PC-9 (cell line): ENCODE measurements at regions not wholly inside any gene's neighbourhood (a gene's known extent, or its start where the extent isn't known, plus 50 kb on each side); places are given as distances from the start of the nearest gene placed in this dataset.

ENCODE experiments used
- BruUV-seq: library from RNA; stranded (reverse); fragments of 400-500 nt; replicated peaks from 2 replicates; lab custom pipeline; 2021; lab: Mats Ljungman, UMichigan
- CTCF ChIA-PET: fragments of 300-600 bp; sonication (Branson Sonifier 250); formaldehyde crosslinking; loops from one replicate; lab custom pipeline; 2022; ENCODE audit warnings: antibody characterized with exemption; lab: Charles Lee
- POLR2A ChIA-PET: fragments of 300-600 bp; sonication (Branson Sonifier 250); formaldehyde crosslinking; loops from one replicate; lab custom pipeline; 2022; ENCODE audit warnings: antibody characterized with exemption; ENCODE audit not compliant: unreplicated experiment; lab: Charles Lee
- DNase-seq, 2 experiments: peaks; one replicate each; pipeline versions ENCODE4 v3.0.0 to v3.0.0-alpha.2; 2015 to 2022; ENCODE audit warnings: mixed read lengths in 1 of 2
- H2AFZ ChIP-seq: fragments of 200-600 bp; sonication (generic); 2 replicates; pipeline ENCODE4 v1.8.1; 2017; ENCODE audit warnings: antibody characterized with exemption
- H3F3A ChIP-seq: fragments of 200-600 bp; sonication (generic); 2 replicates; pipeline ENCODE4 v1.8.1; 2017; ENCODE audit warnings: antibody characterized with exemption, mild to moderate bottlenecking, low read depth; ENCODE audit not compliant: insufficient read depth
- H3K27ac ChIP-seq: fragments of 200-600 bp; sonication (generic); 2 replicates; pipeline ENCODE4 v1.6.1; 2016; ENCODE audit warnings: mixed run types
- H3K27me3 ChIP-seq: fragments of 200-600 bp; sonication (generic); 2 replicates; pipeline ENCODE4 v1.6.1; 2016; ENCODE audit warnings: low read depth, mixed run types; ENCODE audit not compliant: insufficient read depth
- H3K36me3 ChIP-seq: fragments of 200-600 bp; sonication (generic); 2 replicates; pipeline ENCODE4 v1.6.1; 2016; ENCODE audit warnings: low read depth, mixed run types
- H3K4me1 ChIP-seq: fragments of 200-600 bp; sonication (generic); replicated peaks from 2 replicates; pipeline ENCODE4 v1.6.1; 2016; ENCODE audit warnings: mixed run types; ENCODE audit not compliant: insufficient read depth
- H3K4me2 ChIP-seq: fragments of 200-600 bp; sonication (generic); 2 replicates; pipeline ENCODE4 v1.6.1; 2017; ENCODE audit warnings: mixed run types
- H3K4me3 ChIP-seq: fragments of 200-600 bp; sonication (generic); 2 replicates; pipeline ENCODE4 v1.6.1; 2016; ENCODE audit warnings: mixed run types
- H3K79me2 ChIP-seq: fragments of 200-600 bp; sonication (generic); 2 replicates; pipeline ENCODE4 v1.6.1; 2017; ENCODE audit warnings: low read depth, mixed run types
- H3K9me2 ChIP-seq: fragments of 200-600 bp; sonication (generic); 2 replicates; pipeline ENCODE4 v1.8.1; 2017; ENCODE audit warnings: mild to moderate bottlenecking; ENCODE audit not compliant: insufficient read depth
- H3K9me3 ChIP-seq: fragments of 200-600 bp; sonication (generic); 2 replicates; pipeline ENCODE4 v1.8.1; 2016; ENCODE audit warnings: low read depth; ENCODE audit not compliant: insufficient read depth
- H4K20me1 ChIP-seq: fragments of 200-600 bp; sonication (generic); 2 replicates; pipeline ENCODE4 v1.8.1; 2017; ENCODE audit not compliant: insufficient read depth
- CTCF ChIP-seq: fragments of 200-600 bp; sonication (generic); conservative IDR thresholded peaks from 2 replicates; pipeline ENCODE4 v1.6.1; 2017; ENCODE audit warnings: mixed run types, antibody characterized with exemption, mild to moderate bottlenecking, moderate library complexity
- EZH2 ChIP-seq: fragments of 200-600 bp; sonication (generic); IDR thresholded peaks from 2 replicates; pipeline ENCODE4 v1.8.0; 2017; ENCODE audit warnings: antibody characterized with exemption, low read depth
- intact Hi-C: fragments of 100-400 bp; cut with micrococcal nuclease; formaldehyde crosslinking; loops from one replicate; pipeline ENCODE4 v1.10.0; 2022; ENCODE audit not compliant: unreplicated experiment

DNA sequence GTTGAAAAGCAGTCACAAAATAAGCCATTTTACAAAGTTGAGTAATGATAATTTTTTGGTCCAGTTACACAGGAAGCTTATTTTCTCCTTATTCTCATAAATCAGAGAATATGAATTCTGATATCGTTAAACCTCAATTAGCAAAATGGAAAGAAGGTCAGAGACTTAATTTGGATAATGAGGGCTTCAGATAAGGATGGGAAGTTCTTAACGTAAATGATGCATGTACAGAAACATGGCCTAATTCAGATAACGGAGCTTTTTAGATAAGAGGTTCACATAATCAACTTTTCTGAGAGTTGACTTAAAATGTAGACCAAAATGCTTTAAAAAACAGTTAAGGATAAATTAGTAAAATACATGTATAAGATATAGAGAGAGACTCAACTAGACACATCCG lies 746.3 kb upstream of the SLC10A2 start:
- Histone ChIP-seq H3K27me3 (no peaks in the 10 kb centered on the region), H2AFZ (0 out of 2 replicates have a peak overlapping the region, but pooled peaks have one; percentile 30), H3K9me2 (no peaks in the 10 kb centered on the region), H3F3A (no peaks in the 10 kb centered on the region), H3K36me3 (no peaks in the 10 kb centered on the region), H4K20me1 (no peaks in the 10 kb centered on the region), H3K9me3 (no peaks in the 10 kb centered on the region), H3K4me1 (no peaks in the 10 kb centered on the region), H3K79me2 (no peaks in the 10 kb centered on the region), H3K4me2 (no peak overlapping the region), H3K27ac (no peak overlapping the region), H3K4me3 (no peak overlapping the region)
- ChIA-PET POLR2A (no interaction called here), CTCF (no interaction called here)
- DNase-seq = no peak
- intact Hi-C loops = no loop called here
- BruUV-seq = no TSS peak
- no peak for TF ChIP-seq CTCF

- H2AFZ ChIP-seq = peak overlapping the region; percentile 61; the same call in 1 of the 2 replicates
- H3K27ac ChIP-seq = no peak overlapping the region
- intact Hi-C loops = no loop called here
- no peaks in the 10 kb centered on the region for H3K4me1 ChIP-seq
- no peaks in the 10 kb centered on the region for H3K79me2 ChIP-seq
- no peaks in the 10 kb centered on the region for H3K27me3 ChIP-seq
- H3K36me3 ChIP-seq = no peaks in the 10 kb centered on the region
- 0 out of 2 replicates have a peak, but pooled peaks cover 4% of the 10 kb centered on the region for H3K9me2 ChIP-seq
- no peaks in the 10 kb centered on the region for H3F3A ChIP-seq
- H3K9me3 ChIP-seq = no peaks in the 10 kb centered on the region
- TF ChIP-seq EZH2 = no peak
- no peak for TF ChIP-seq CTCF
- H3K4me3 ChIP-seq = no peak overlapping the region
- no peak for DNase-seq
- CTCF ChIA-PET = no interaction called here
- H3K4me2 ChIP-seq = no peak overlapping the region
- BruUV-seq = no TSS peak
- POLR2A ChIA-PET = no interaction called here
- no peaks in the 10 kb centered on the region for H4K20me1 ChIP-seq
Observed at GRCh38 chr13:103810026-103810425, 743.8 kb upstream of the SLC10A2 start.

GRCh38 chr13:103805771-103806170 lies 739.6 kb upstream of the SLC10A2 start:
- POLR2A ChIA-PET = no interaction called here
- TF ChIP-seq EZH2 (no peak), CTCF (no peak)

More at GRCh38 chr13:103805771-103806170, 739.6 kb upstream of the SLC10A2 start:
- Histone ChIP-seq H3K4me1 (no peaks in the 10 kb centered on the region), H3K9me3 (no peaks in the 10 kb centered on the region), H3K36me3 (no peaks in the 10 kb centered on the region), H3F3A (no peaks in the 10 kb centered on the region), H3K4me2 (no peak overlapping the region), H3K4me3 (no peak overlapping the region), H3K27me3 (no peaks in the 10 kb centered on the region), H3K79me2 (no peaks in the 10 kb centered on the region), H4K20me1 (no peaks in the 10 kb centered on the region), H3K9me2 (0 out of 2 replicates have a peak, but pooled peaks cover 4% of the 10 kb centered on the region), H3K27ac (no peak overlapping the region), H2AFZ (0 out of 2 replicates have a peak overlapping the region, but pooled peaks have one; percentile 40)
- DNase-seq = no peak
- BruUV-seq = no TSS peak
- intact Hi-C loops = no loop called here
- CTCF ChIA-PET = no interaction called here
